ENCODE measurements at regions not wholly inside any gene's neighbourhood (a gene's known extent, or its start where the extent isn't known, plus 50 kb on each side); places are given as distances from the start of the nearest gene placed in this dataset.

DNA sequence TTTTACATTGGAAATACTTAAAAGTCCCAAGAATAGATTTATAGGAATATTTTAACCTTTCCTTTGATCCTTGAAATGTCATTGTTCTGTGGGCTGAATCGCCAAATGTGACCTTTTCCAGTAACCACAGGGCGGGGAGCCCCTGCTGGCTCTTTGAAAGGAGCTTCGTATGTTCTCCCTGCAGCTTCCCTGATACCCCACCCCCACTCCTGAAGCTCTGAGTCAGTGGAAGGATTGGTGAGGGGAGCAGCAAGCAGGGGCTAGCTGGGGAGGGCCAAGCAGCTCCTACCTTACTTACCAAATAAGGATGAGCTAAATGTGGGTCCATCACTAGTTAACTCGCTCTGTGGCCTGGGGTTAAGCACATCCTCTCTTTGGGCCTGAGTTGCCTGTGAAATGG is 87.7 kb downstream of the CHST1 start:
- intact Hi-C loops (cut with micrococcal nuclease; ENCODE audit: unreplicated experiment): no loop called here
- BruUV-seq (replicated peaks): no TSS peak
- no peaks in the 10 kb centered on the region for H3K36me3 ChIP-seq (ENCODE audit: low read depth)
- no peak overlapping the region for H3K4me3 ChIP-seq
- peaks cover 75% of the 10 kb centered on the region for H3K27me3 ChIP-seq (ENCODE audit: insufficient read depth, low read depth)
- TF ChIP-seq EZH2 (IDR thresholded peaks at IDR 0.05; ENCODE audit: low read depth): no peak
- TF ChIP-seq, protein P1, sequence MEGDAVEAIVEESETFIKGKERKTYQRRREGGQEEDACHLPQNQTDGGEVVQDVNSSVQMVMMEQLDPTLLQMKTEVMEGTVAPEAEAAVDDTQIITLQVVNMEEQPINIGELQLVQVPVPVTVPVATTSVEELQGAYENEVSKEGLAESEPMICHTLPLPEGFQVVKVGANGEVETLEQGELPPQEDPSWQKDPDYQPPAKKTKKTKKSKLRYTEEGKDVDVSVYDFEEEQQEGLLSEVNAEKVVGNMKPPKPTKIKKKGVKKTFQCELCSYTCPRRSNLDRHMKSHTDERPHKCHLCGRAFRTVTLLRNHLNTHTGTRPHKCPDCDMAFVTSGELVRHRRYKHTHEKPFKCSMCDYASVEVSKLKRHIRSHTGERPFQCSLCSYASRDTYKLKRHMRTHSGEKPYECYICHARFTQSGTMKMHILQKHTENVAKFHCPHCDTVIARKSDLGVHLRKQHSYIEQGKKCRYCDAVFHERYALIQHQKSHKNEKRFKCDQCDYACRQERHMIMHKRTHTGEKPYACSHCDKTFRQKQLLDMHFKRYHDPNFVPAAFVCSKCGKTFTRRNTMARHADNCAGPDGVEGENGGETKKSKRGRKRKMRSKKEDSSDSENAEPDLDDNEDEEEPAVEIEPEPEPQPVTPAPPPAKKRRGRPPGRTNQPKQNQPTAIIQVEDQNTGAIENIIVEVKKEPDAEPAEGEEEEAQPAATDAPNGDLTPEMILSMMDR (conservative IDR thresholded peaks at IDR 0.05): no peak
- no peaks in the 10 kb centered on the region for H3K9me2 ChIP-seq (ENCODE audit: insufficient read depth)
- no peaks in the 10 kb centered on the region for H3F3A ChIP-seq (ENCODE audit: insufficient read depth, low read depth)
- H3K4me1 ChIP-seq (replicated peaks; ENCODE audit: insufficient read depth): no peaks in the 10 kb centered on the region
- H4K20me1 ChIP-seq (ENCODE audit: insufficient read depth): no peaks in the 10 kb centered on the region
- ChIA-PET POLR2A (ENCODE audit: unreplicated experiment) (no interaction called here), CTCF (no interaction called here)
- H3K79me2 ChIP-seq (ENCODE audit: low read depth): no peaks in the 10 kb centered on the region
- no peaks in the 10 kb centered on the region for H3K9me3 ChIP-seq (ENCODE audit: insufficient read depth, low read depth)
- DNase-seq: no peak
- H3K27ac ChIP-seq: no peak overlapping the region
- no peak overlapping the region for H3K4me2 ChIP-seq
- no peak overlapping the region for H2AFZ ChIP-seq

DNA sequence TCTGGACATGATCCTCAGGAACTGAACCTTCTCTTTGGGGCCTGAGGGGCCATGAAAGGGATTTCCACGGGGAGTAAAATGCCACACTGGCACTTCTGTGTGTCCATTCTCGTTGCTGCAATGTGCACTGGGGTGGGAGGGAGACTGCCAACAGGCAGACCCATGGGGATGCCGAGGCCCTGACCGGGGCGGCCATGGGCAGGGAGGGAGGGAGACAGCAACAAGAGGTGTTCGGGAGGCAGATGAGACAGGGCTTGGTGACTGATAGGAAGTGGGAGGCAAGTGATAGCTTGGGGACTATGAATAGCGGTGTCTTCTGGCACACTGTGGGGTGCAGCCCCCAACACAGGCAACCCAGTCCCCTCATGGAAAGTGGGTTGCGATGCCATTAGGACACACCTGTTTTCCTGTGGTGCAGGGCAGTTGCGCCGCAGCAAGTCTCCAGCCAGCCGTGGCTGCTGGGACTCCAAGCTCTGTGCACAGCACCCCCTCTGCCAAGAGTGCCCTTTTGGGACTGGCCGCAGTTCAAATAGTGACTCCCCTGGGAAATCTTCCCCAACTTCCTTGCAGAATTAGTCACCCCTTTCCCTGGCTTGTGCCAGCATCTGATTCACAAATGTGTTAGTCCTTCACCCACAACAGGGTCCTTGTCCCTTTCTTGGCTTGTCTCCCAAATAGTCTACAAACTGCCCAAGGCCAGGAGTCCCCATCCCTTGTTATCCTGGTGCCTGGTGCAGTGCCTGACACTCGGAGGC is 88.8 kb downstream of the CHST1 start:
- H3K36me3 ChIP-seq (ENCODE audit: low read depth): no peaks in the 10 kb centered on the region
- H3K4me1 ChIP-seq (replicated peaks; ENCODE audit: insufficient read depth): no peaks in the 10 kb centered on the region
- H3K79me2 ChIP-seq (ENCODE audit: low read depth): no peaks in the 10 kb centered on the region
- BruUV-seq (replicated peaks): no TSS peak
- ChIA-PET CTCF (no interaction called here), POLR2A (ENCODE audit: unreplicated experiment) (no interaction called here)
- no peaks in the 10 kb centered on the region for H4K20me1 ChIP-seq (ENCODE audit: insufficient read depth)
- no peak overlapping the region for H2AFZ ChIP-seq
- no peaks in the 10 kb centered on the region for H3K9me2 ChIP-seq (ENCODE audit: insufficient read depth)
- no peak for DNase-seq
- H3K4me3 ChIP-seq: no peak overlapping the region
- H3F3A ChIP-seq (ENCODE audit: insufficient read depth, low read depth): no peaks in the 10 kb centered on the region
- TF ChIP-seq, protein P1 (conservative IDR thresholded peaks at IDR 0.05): no peak
- no peak for TF ChIP-seq EZH2 (IDR thresholded peaks at IDR 0.05; ENCODE audit: low read depth)
- no peaks in the 10 kb centered on the region for H3K9me3 ChIP-seq (ENCODE audit: insufficient read depth, low read depth)
- H3K4me2 ChIP-seq: no peak overlapping the region
- no peak overlapping the region for H3K27ac ChIP-seq
- intact Hi-C loops (cut with micrococcal nuclease; ENCODE audit: unreplicated experiment): no loop called here
- peaks cover 86% of the 10 kb centered on the region for H3K27me3 ChIP-seq (ENCODE audit: insufficient read depth, low read depth)

DNA sequence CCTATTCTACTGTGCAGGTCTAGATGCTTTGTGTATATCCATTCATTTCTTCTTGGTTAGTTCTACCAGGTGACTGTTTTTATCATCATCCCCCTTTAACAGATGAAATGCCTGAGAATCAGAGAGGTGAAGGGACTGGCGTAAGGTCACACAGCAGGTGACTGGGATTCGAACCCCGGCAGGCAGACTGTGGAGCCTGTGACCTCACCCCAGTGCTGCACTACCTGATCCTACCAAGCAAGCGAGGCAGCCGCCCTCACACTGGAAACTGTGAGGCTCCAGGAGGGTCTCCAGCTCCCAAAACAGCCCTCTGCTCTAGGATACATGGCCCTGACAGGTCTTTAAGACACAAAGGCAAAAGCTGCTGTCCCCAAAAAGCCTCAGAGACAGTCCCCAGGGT is 91.7 kb downstream of the CHST1 start:
- Histone ChIP-seq H3K4me3 (no peak overlapping the region), H3K79me2 (ENCODE audit: low read depth) (no peaks in the 10 kb centered on the region), H2AFZ (no peak overlapping the region), H3K9me3 (ENCODE audit: insufficient read depth, low read depth) (no peaks in the 10 kb centered on the region), H4K20me1 (ENCODE audit: insufficient read depth) (no peaks in the 10 kb centered on the region), H3K27ac (no peak overlapping the region), H3K27me3 (ENCODE audit: insufficient read depth, low read depth) (peaks cover 94% of the 10 kb centered on the region), H3K9me2 (ENCODE audit: insufficient read depth) (no peaks in the 10 kb centered on the region), H3F3A (ENCODE audit: insufficient read depth, low read depth) (no peaks in the 10 kb centered on the region), H3K4me2 (no peak overlapping the region), H3K36me3 (ENCODE audit: low read depth) (no peaks in the 10 kb centered on the region), H3K4me1 (replicated peaks; ENCODE audit: insufficient read depth) (no peaks in the 10 kb centered on the region)
- TF ChIP-seq, protein P1 (conservative IDR thresholded peaks at IDR 0.05): no peak
- no peak for TF ChIP-seq EZH2 (IDR thresholded peaks at IDR 0.05; ENCODE audit: low read depth)
- POLR2A ChIA-PET (ENCODE audit: unreplicated experiment): no interaction called here
- BruUV-seq (replicated peaks): no TSS peak
- intact Hi-C loops (cut with micrococcal nuclease; ENCODE audit: unreplicated experiment): no loop called here
- DNase-seq: no peak
- CTCF ChIA-PET: no interaction called here

Data from PC-9 (cell line).